ENCODE measurements at regions not wholly inside any gene's neighbourhood (a gene's known extent, or its start where the extent isn't known, plus 50 kb on each side); places are given as distances from the start of the nearest gene placed in this dataset.

GRCh38 chrX:125786316-125786715 is 379.8 kb downstream of the DCAF12L2 start:
- in situ Hi-C loops (cut with MboI; ENCODE audit: low pct_unique_long_range_greater_than_20kb in 2 of 9, low sequenced_read_pairs in 9 of 9, unreplicated experiment in 9 of 9) = no loop called here

GRCh38 chrX:125791787-125792186 is 374.3 kb downstream of the DCAF12L2 start:
- H3K27ac ChIP-seq = no peak overlapping the region
- ATAC-seq (replicated peaks in 6 of 8) = no peak
- 0 to 83% (median 25%) methylated on average over 1 to 2 of the region's 4 CpGs; no CpG with 5 or more reads in 6 of the 10 experiments for WGBS, 10 experiments
- in situ Hi-C loops (cut with MboI; ENCODE audit: low pct_unique_long_range_greater_than_20kb in 2 of 9, low sequenced_read_pairs in 9 of 9, unreplicated experiment in 9 of 9) = no loop called here
- no peak overlapping the region for H3K4me3 ChIP-seq
- no peaks in the 10 kb centered on the region for H3K4me1 ChIP-seq (replicated peaks in 1 of 2)

More at GRCh38 chrX:125786316-125786715, 379.8 kb downstream of the DCAF12L2 start:
- 0 to 60% (median 20%) methylated on average over 1 to 2 of the region's 2 CpGs; no CpG with 5 or more reads in 5 of the 10 experiments for WGBS, 10 experiments
- Histone ChIP-seq H3K4me3 (no peak overlapping the region), H3K27ac (no peak overlapping the region), H3K4me1 (replicated peaks in 1 of 2) (no peaks in the 10 kb centered on the region)
- ATAC-seq (replicated peaks in 6 of 8) = no peak

- ATAC-seq (replicated peaks in 6 of 8) = no peak
- in situ Hi-C loops (cut with MboI; ENCODE audit: low pct_unique_long_range_greater_than_20kb in 2 of 9, low sequenced_read_pairs in 9 of 9, unreplicated experiment in 9 of 9) = no loop called here
- Histone ChIP-seq H3K4me1 (replicated peaks in 1 of 2) (no peaks in the 10 kb centered on the region), H3K4me3 (no peak overlapping the region), H3K27ac (no peak overlapping the region)
- 17 to 100% (median 42%) methylated on average over 2 to 4 of the region's 4 CpGs; no CpG with 5 or more reads in 6 of the 10 experiments for WGBS, 10 experiments
These were observed 355.2 kb downstream of the DCAF12L2 start for GRCh38 chrX:125810856-125811255.

- ATAC-seq (replicated peaks in 6 of 8) = no peak
- Histone ChIP-seq H3K4me3 (no peak overlapping the region), H3K27ac (no peak overlapping the region), H3K4me1 (replicated peaks in 1 of 2) (no peaks in the 10 kb centered on the region)
- WGBS, 10 experiments = 20 to 100% (median 92%) methylated on average over 1 to 2 of the region's 2 CpGs; no CpG with 5 or more reads in 6 of the 10 experiments
- in situ Hi-C loops (cut with MboI; ENCODE audit: low pct_unique_long_range_greater_than_20kb in 2 of 9, low sequenced_read_pairs in 9 of 9, unreplicated experiment in 9 of 9) = no loop called here
These were observed 340.0 kb downstream of the DCAF12L2 start for GRCh38 chrX:125826080-125826479.

- Histone ChIP-seq H3K4me1 (replicated peaks in 1 of 2) (no peaks in the 10 kb centered on the region), H3K4me3 (no peak overlapping the region), H3K27ac (no peak overlapping the region)
- in situ Hi-C loops (cut with MboI; ENCODE audit: low pct_unique_long_range_greater_than_20kb in 2 of 9, low sequenced_read_pairs in 9 of 9, unreplicated experiment in 9 of 9) = no loop called here
- WGBS, 10 experiments = 17 to 53% methylated on average over 2 of the region's 6 CpGs; no CpG with 5 or more reads in 8 of the 10 experiments
- ATAC-seq (replicated peaks in 6 of 8) = no peak
These were observed 339.2 kb downstream of the DCAF12L2 start for GRCh38 chrX:125826774-125827451.

- Histone ChIP-seq H3K27ac (no peak overlapping the region), H3K4me3 (no peak overlapping the region), H3K4me1 (replicated peaks in 1 of 2) (no peaks in the 10 kb centered on the region)
- in situ Hi-C loops (cut with MboI; ENCODE audit: low pct_unique_long_range_greater_than_20kb in 2 of 9, low sequenced_read_pairs in 9 of 9, unreplicated experiment in 9 of 9) = no loop called here
- ATAC-seq (replicated peaks in 6 of 8) = peak in 3 of 8 experiments; percentile 14 to 54 (median 34)
- WGBS, 10 experiments = 0 to 59% (median 0%) methylated on average over 1 of the region's 1 CpG; no CpG with 5 or more reads in 7 of the 10 experiments
These were observed 319.8 kb downstream of the DCAF12L2 start for GRCh38 chrX:125846271-125846670.

GRCh38 chrX:125850693-125851092 is 315.4 kb downstream of the DCAF12L2 start:
- H3K27ac ChIP-seq = no peak overlapping the region
- H3K4me3 ChIP-seq = no peak overlapping the region
- no peaks in the 10 kb centered on the region for H3K4me1 ChIP-seq (replicated peaks in 1 of 2)
- no peak for ATAC-seq (replicated peaks in 6 of 8)
- in situ Hi-C loops (cut with MboI; ENCODE audit: low pct_unique_long_range_greater_than_20kb in 2 of 9, low sequenced_read_pairs in 9 of 9, unreplicated experiment in 9 of 9) = no loop called here

GRCh38 chrX:125883169-125883568 is 282.9 kb downstream of the DCAF12L2 start:
- Histone ChIP-seq H3K4me3 (no peak overlapping the region), H3K27ac (no peak overlapping the region), H3K4me1 (replicated peaks in 1 of 2) (no peaks in the 10 kb centered on the region)
- WGBS, 10 experiments = 38 to 80% methylated on average over 1 of the region's 2 CpGs; no CpG with 5 or more reads in 8 of the 10 experiments
- ATAC-seq (replicated peaks in 6 of 8) = no peak
- in situ Hi-C loops (cut with MboI; ENCODE audit: low pct_unique_long_range_greater_than_20kb in 2 of 9, low sequenced_read_pairs in 9 of 9, unreplicated experiment in 9 of 9) = no loop called here

GRCh38 chrX:125894947-125895346 is 271.1 kb downstream of the DCAF12L2 start:
- in situ Hi-C loops (cut with MboI; ENCODE audit: low pct_unique_long_range_greater_than_20kb in 2 of 9, low sequenced_read_pairs in 9 of 9, unreplicated experiment in 9 of 9) = no loop called here
- 59% methylated on average over 4 of the region's 4 CpGs; no CpG with 5 or more reads in 9 of the 10 experiments for WGBS, 10 experiments
- no peak overlapping the region for H3K27ac ChIP-seq
- no peaks in the 10 kb centered on the region for H3K4me1 ChIP-seq (replicated peaks in 1 of 2)
- no peak for ATAC-seq (replicated peaks in 6 of 8)
- no peak overlapping the region for H3K4me3 ChIP-seq

- WGBS, 10 experiments = 0 to 40% (median 8%) methylated on average over 1 to 3 of the region's 3 CpGs; no CpG with 5 or more reads in 6 of the 10 experiments
- no peak overlapping the region for H3K4me3 ChIP-seq
- in situ Hi-C loops (cut with MboI; ENCODE audit: low pct_unique_long_range_greater_than_20kb in 2 of 9, low sequenced_read_pairs in 9 of 9, unreplicated experiment in 9 of 9) = no loop called here
- H3K4me1 ChIP-seq (replicated peaks in 1 of 2) = no peaks in the 10 kb centered on the region
- no peak overlapping the region for H3K27ac ChIP-seq
- ATAC-seq (replicated peaks in 6 of 8) = no peak
These were observed 270.6 kb downstream of the DCAF12L2 start for GRCh38 chrX:125895518-125895917.

- Histone ChIP-seq H3K4me1 (replicated peaks in 1 of 2) (no peaks in the 10 kb centered on the region), H3K27ac (no peak overlapping the region), H3K4me3 (no peak overlapping the region)
- 0 to 100% (median 61%) methylated on average over 1 to 4 of the region's 4 CpGs; no CpG with 5 or more reads in 5 of the 10 experiments for WGBS, 10 experiments
- in situ Hi-C loops (cut with MboI; ENCODE audit: low pct_unique_long_range_greater_than_20kb in 2 of 9, low sequenced_read_pairs in 9 of 9, unreplicated experiment in 9 of 9) = no loop called here
- no peak for ATAC-seq (replicated peaks in 6 of 8)
These were observed 239.8 kb downstream of the DCAF12L2 start for GRCh38 chrX:125926295-125926694.

GRCh38 chrX:125940985-125941384 is 225.1 kb downstream of the DCAF12L2 start:
- no peak overlapping the region for H3K27ac ChIP-seq
- in situ Hi-C loops (cut with MboI; ENCODE audit: low pct_unique_long_range_greater_than_20kb in 2 of 9, low sequenced_read_pairs in 9 of 9, unreplicated experiment in 9 of 9) = no loop called here
- no peak overlapping the region for H3K4me3 ChIP-seq
- ATAC-seq (replicated peaks in 6 of 8) = no peak
- no peaks in the 10 kb centered on the region for H3K4me1 ChIP-seq (replicated peaks in 1 of 2)
- WGBS, 10 experiments = 14% methylated on average over 1 of the region's 1 CpG; no CpG with 5 or more reads in 9 of the 10 experiments

- in situ Hi-C loops (cut with MboI; ENCODE audit: low pct_unique_long_range_greater_than_20kb in 2 of 9, low sequenced_read_pairs in 9 of 9, unreplicated experiment in 9 of 9) = no loop called here
- H3K4me3 ChIP-seq = no peak overlapping the region
- WGBS, 10 experiments = 13 to 100% (median 83%) methylated on average over 1 of the region's 1 CpG; no CpG with 5 or more reads in 7 of the 10 experiments
- ATAC-seq (replicated peaks in 6 of 8) = peak in 1 of 8 experiments; percentile 26
- H3K27ac ChIP-seq = no peak overlapping the region
- H3K4me1 ChIP-seq (replicated peaks in 1 of 2) = no peaks in the 10 kb centered on the region
These were observed 218.6 kb downstream of the DCAF12L2 start for GRCh38 chrX:125947501-125947900.

GRCh38 chrX:125952973-125953372 is 213.1 kb downstream of the DCAF12L2 start:
- WGBS, 10 experiments = 0 to 100% (median 58%) methylated on average over 1 of the region's 1 CpG; no CpG with 5 or more reads in 4 of the 10 experiments
- no peaks in the 10 kb centered on the region for H3K4me1 ChIP-seq (replicated peaks in 1 of 2)
- in situ Hi-C loops (cut with MboI; ENCODE audit: low pct_unique_long_range_greater_than_20kb in 2 of 9, low sequenced_read_pairs in 9 of 9, unreplicated experiment in 9 of 9) = no loop called here
- H3K27ac ChIP-seq = no peak overlapping the region
- no peak overlapping the region for H3K4me3 ChIP-seq
- no peak for ATAC-seq (replicated peaks in 6 of 8)

All from motor neuron (in vitro differentiated cells).